Kasumi-1 (cell line): ENCODE measurements at regions not wholly inside any gene's neighbourhood (a gene's known extent, or its start where the extent isn't known, plus 50 kb on each side); places are given as distances from the start of the nearest gene placed in this dataset.
"Not testable (repeated sequence)": the region's sequence is repeated elsewhere in the genome, so short reads cannot be mapped to it uniquely, and the experiment has no call there.

Experiments used
- DNase-seq, 2 experiments: peaks; one replicate each; lab custom pipeline; 2025; lab: John Stamatoyannopoulos, UW

- no peak for DNase-seq
Observed at GRCh38 chr22:34592123-34592740, 473.7 kb upstream of the ISX start.

- DNase-seq, result no peak
Observed at GRCh38 chr22:34599567-34599966, 466.4 kb upstream of the ISX start.

- DNase-seq, result no peak
Observed at GRCh38 chr22:34604312-34604711, 461.6 kb upstream of the ISX start.

GRCh38 chr22:34608106-34608505 is 457.9 kb upstream of the ISX start:
- no peak for DNase-seq

- no peak for DNase-seq
Observed at GRCh38 chr22:34608540-34609115, 457.3 kb upstream of the ISX start.

GRCh38 chr22:34609646-34610045 is 456.3 kb upstream of the ISX start:
- no peak for DNase-seq

GRCh38 chr22:34620161-34620560 is 445.8 kb upstream of the ISX start:
- no peak for DNase-seq

GRCh38 chr22:34620832-34621231 is 445.1 kb upstream of the ISX start:
- DNase-seq, result no peak

GRCh38 chr22:34622602-34623001 is 443.4 kb upstream of the ISX start:
- DNase-seq, result no peak

- DNase-seq, result no peak
Observed at GRCh38 chr22:34623580-34623979, 442.4 kb upstream of the ISX start.

GRCh38 chr22:34625892-34626291 is 440.1 kb upstream of the ISX start:
- not testable (repeated sequence) for DNase-seq

- DNase-seq, result no peak
Observed at GRCh38 chr22:34638128-34638527, 427.8 kb upstream of the ISX start.

GRCh38 chr22:34639911-34640310 is 426.0 kb upstream of the ISX start:
- no peak for DNase-seq

GRCh38 chr22:34645375-34645774 is 420.6 kb upstream of the ISX start:
- DNase-seq, result no peak

GRCh38 chr22:34669001-34669400 is 397.0 kb upstream of the ISX start:
- no peak for DNase-seq

GRCh38 chr22:34683031-34683430 is 382.9 kb upstream of the ISX start:
- not testable (repeated sequence) for DNase-seq

- not testable (repeated sequence) for DNase-seq
Observed at GRCh38 chr22:34684278-34684677, 381.7 kb upstream of the ISX start.

GRCh38 chr22:34687116-34687515 is 378.8 kb upstream of the ISX start:
- no peak for DNase-seq

GRCh38 chr22:34688825-34689224 is 377.1 kb upstream of the ISX start:
- no peak for DNase-seq

GRCh38 chr22:34696557-34696956 is 369.4 kb upstream of the ISX start:
- DNase-seq, result no peak

GRCh38 chr22:34702279-34702678 is 363.7 kb upstream of the ISX start:
- no peak for DNase-seq

- no peak for DNase-seq
Observed at GRCh38 chr22:34709641-34710040, 356.3 kb upstream of the ISX start.

- DNase-seq, result no peak
Observed at GRCh38 chr22:34722901-34723300, 343.1 kb upstream of the ISX start.

- DNase-seq, result no peak
Observed at GRCh38 chr22:34736081-34736480, 329.9 kb upstream of the ISX start.
